BLaER1 treated with 17β-estradiol and CSF1 and Interleukin-3, amounts not matched to agents 10 nM and 100 nM (cell line): ENCODE measurements at regions not wholly inside any gene's neighbourhood (a gene's known extent, or its start where the extent isn't known, plus 50 kb on each side); places are given as distances from the start of the nearest gene placed in this dataset.
A peak's percentile ranks its signal among the peaks of the same experiment; 100 is the strongest.
"Not testable (repeated sequence)": the region's sequence is repeated elsewhere in the genome, so short reads cannot be mapped to it uniquely, and the experiment has no call there.

Experiments
- H3K27ac ChIP-seq, 11 experiments: shearing (Covaris generic); formaldehyde crosslinking; 2 replicates each; pipeline ENCODE4 v1.8.1; 2022
- H3K27me3 ChIP-seq, 11 experiments: shearing (Covaris generic); formaldehyde crosslinking; 2 replicates each; pipeline ENCODE4 v1.8.1; 2022
- H3K36me3 ChIP-seq, 11 experiments: shearing (Covaris generic); formaldehyde crosslinking; 2 replicates each; pipeline ENCODE4 v1.8.1; 2022
- H3K4me1 ChIP-seq, 10 experiments: shearing (Covaris generic); formaldehyde crosslinking; 2 replicates each; pipeline ENCODE4 v1.8.1; 2022
- H3K4me2 ChIP-seq, 11 experiments: shearing (Covaris generic); formaldehyde crosslinking; 2 replicates each; pipeline ENCODE4 v1.8.1; 2022
- H3K4me3 ChIP-seq, 10 experiments: shearing (Covaris generic); formaldehyde crosslinking; 2 replicates each; pipeline ENCODE4 v1.8.1; 2022
- H3K9ac ChIP-seq, 11 experiments: shearing (Covaris generic); formaldehyde crosslinking; 2 replicates each; pipeline ENCODE4 v1.8.1; 2022
- H3K9me3 ChIP-seq, 11 experiments: shearing (Covaris generic); formaldehyde crosslinking; replicated peaks in 1 of 11; 2 replicates each; pipeline ENCODE4 v1.8.1; 2022
- H4K20me1 ChIP-seq, 11 experiments: shearing (Covaris generic); formaldehyde crosslinking; 2 replicates each; pipeline ENCODE4 v1.8.1; 2022
- Cebpa-rat ChIP-seq, 11 experiments: shearing (Covaris generic); IDR thresholded peaks; 2 replicates each; pipeline ENCODE4 v1.8.1; 2022

GRCh38 chr11:69949327-69949726, 128.8 kb upstream of the ANO1 start:
- H3K4me2 ChIP-seq: peak overlapping the region in 1 of 11 experiments; percentile 18; a peak in 1 of 22 replicates
- H3K9ac ChIP-seq: no peak overlapping the region

GRCh38 chr11:69950120-69950519, 128.0 kb upstream of the ANO1 start:
- Histone ChIP-seq H3K4me1 (peaks cover 13 to 34% (median 24%) of the 10 kb centered on the region in 10 experiments), H3K4me3 (no peak overlapping the region), H4K20me1 (no peaks in the 10 kb centered on the region; a peak in 1 of 22 replicates), H3K27ac (no peak overlapping the region), H3K9me3 (peaks cover 5 to 13% (median 8%) of the 10 kb centered on the region in 11 experiments; a peak in 15 of 22 replicates), H3K27me3 (no peaks in the 10 kb centered on the region), H3K4me2 (peak overlapping the region in 2 of 11 experiments; percentile 47 to 55; a peak in 2 of 22 replicates), H3K9ac (no peak overlapping the region), H3K36me3 (no peaks in the 10 kb centered on the region)
- TF ChIP-seq Cebpa-rat (IDR thresholded peaks at IDR 0.05): no peak

More at GRCh38 chr11:69949327-69949726, 128.8 kb upstream of the ANO1 start:
- Histone ChIP-seq H3K36me3 (no peaks in the 10 kb centered on the region), H3K4me1 (peaks cover 13 to 35% (median 26%) of the 10 kb centered on the region in 10 experiments), H3K9me3 (peaks cover 5 to 13% (median 8%) of the 10 kb centered on the region in 11 experiments; a peak in 15 of 22 replicates), H3K4me3 (no peak overlapping the region), H3K27ac (no peak overlapping the region), H3K27me3 (no peaks in the 10 kb centered on the region), H4K20me1 (no peaks in the 10 kb centered on the region; a peak in 1 of 22 replicates)
- TF ChIP-seq Cebpa-rat (IDR thresholded peaks at IDR 0.05): no peak

GRCh38 chr11:69950621-69951020, 127.5 kb upstream of the ANO1 start:
- Histone ChIP-seq H3K4me1 (peaks cover 13 to 34% (median 24%) of the 10 kb centered on the region in 10 experiments), H3K4me3 (no peak overlapping the region), H4K20me1 (no peaks in the 10 kb centered on the region; a peak in 1 of 22 replicates), H3K9me3 (peaks cover 5 to 13% (median 8%) of the 10 kb centered on the region in 11 experiments; a peak in 15 of 22 replicates), H3K27me3 (no peaks in the 10 kb centered on the region), H3K9ac (no peak overlapping the region), H3K36me3 (no peaks in the 10 kb centered on the region), H3K4me2 (peak overlapping the region in 5 of 11 experiments; percentile 4 to 55 (median 47); a peak in 7 of 22 replicates), H3K27ac (peak overlapping the region in 1 of 11 experiments; percentile 26; a peak in 1 of 22 replicates)
- no peak for TF ChIP-seq Cebpa-rat (IDR thresholded peaks at IDR 0.05)

DNA sequence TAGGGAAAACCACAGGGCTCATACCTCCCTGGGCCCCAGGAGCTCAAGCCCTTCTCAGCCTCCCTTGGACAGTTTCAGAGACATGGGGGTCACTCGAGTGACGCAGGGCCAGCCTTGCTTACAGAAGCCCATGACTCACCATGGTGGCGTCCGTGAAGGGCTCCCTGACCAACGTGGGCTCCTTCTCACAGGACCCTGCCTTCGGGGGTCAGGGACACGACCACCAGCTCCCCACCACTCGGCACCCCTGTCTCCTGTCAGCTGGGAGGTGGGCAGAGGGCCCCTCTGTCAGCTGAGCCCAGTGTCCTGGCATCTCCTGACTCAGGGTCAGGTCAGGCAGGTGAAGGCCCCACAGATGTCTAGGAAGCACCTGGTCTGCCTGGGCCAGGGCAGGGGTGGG, 126.3 kb upstream of the ANO1 start:
- Histone ChIP-seq H3K4me2 (no peak overlapping the region; a peak in 2 of 22 replicates), H3K27ac (0 out of 22 replicates have a peak overlapping the region, but pooled peaks of 1 of the 11 experiments have one; percentile 19), H3K4me1 (peaks cover 13 to 26% (median 19%) of the 10 kb centered on the region in 10 experiments), H3K4me3 (no peak overlapping the region), H4K20me1 (peaks cover 0 to 2% (median 0%) of the 10 kb centered on the region in 11 experiments; a peak in 1 of 22 replicates), H3K9ac (no peak overlapping the region), H3K27me3 (no peaks in the 10 kb centered on the region), H3K9me3 (peaks cover 5 to 13% (median 8%) of the 10 kb centered on the region in 11 experiments; a peak in 15 of 22 replicates), H3K36me3 (no peaks in the 10 kb centered on the region)
- no peak for TF ChIP-seq Cebpa-rat (IDR thresholded peaks at IDR 0.05)

GRCh38 chr11:69952229-69952975, 125.7 kb upstream of the ANO1 start:
- H3K27me3 ChIP-seq, H3K4me3 ChIP-seq, H4K20me1 ChIP-seq, H3K36me3 ChIP-seq, H3K9ac ChIP-seq, H3K4me2 ChIP-seq: not testable (repeated sequence)
- H3K27ac ChIP-seq: 0 out of 22 replicates have a peak overlapping the region, but pooled peaks of 1 of the 11 experiments have one; percentile 19
- peaks cover 13 to 26% (median 18%) of the 10 kb centered on the region in 10 experiments for H3K4me1 ChIP-seq
- H3K9me3 ChIP-seq: peaks cover 5 to 13% (median 8%) of the 10 kb centered on the region in 11 experiments; a peak in 15 of 22 replicates

DNA sequence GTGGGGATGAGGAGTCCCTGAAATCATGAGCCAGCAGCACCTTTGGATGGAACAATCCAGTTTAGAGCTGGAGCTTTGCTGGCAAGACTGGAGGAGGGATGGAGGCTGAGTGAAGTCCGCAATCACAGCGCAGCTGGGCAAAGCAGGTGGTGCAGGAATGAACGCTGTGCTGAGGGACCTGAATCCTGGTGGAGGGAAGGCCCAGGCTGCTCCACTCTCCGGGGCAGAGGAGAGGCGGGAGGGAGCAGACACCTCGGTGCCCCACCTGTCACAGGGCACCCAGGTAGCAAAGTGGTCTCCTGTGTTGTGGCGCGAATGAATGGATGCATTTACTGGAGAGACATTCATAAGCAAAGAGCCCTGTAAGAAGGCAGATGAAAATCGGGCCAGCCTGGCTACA, 124.8 kb upstream of the ANO1 start:
- TF ChIP-seq Cebpa-rat (IDR thresholded peaks at IDR 0.05): no peak
- H3K4me3 ChIP-seq: no peak overlapping the region
- H4K20me1 ChIP-seq: peaks cover 0 to 5% (median 0%) of the 10 kb centered on the region in 11 experiments; a peak in 1 of 22 replicates
- H3K4me2 ChIP-seq: no peak overlapping the region
- H3K36me3 ChIP-seq: no peaks in the 10 kb centered on the region
- no peak overlapping the region for H3K27ac ChIP-seq
- peaks cover 5 to 14% (median 9%) of the 10 kb centered on the region in 11 experiments; a peak in 17 of 22 replicates for H3K9me3 ChIP-seq
- no peaks in the 10 kb centered on the region for H3K27me3 ChIP-seq
- H3K4me1 ChIP-seq: peaks cover 6 to 21% (median 12%) of the 10 kb centered on the region in 10 experiments
- no peak overlapping the region for H3K9ac ChIP-seq

DNA sequence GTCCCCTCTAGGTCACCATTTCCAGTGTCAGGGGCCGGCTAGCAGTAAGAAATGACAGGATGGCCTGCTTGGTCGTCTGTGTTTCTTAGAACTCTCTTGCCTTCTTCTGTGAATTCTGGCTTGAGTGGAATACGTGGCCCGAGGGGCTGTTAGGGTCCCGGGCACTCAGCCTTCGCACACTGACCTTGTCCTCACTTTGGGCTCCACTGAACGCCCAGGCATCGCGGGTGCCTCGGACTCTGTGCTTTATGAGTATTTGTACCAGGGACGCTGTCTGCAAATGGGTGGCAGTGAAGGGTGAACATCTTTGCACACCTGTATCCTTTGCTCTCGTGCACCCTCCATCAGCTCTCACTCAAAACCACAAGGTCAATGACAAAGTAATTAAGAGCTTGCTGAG, 123.4 kb upstream of the ANO1 start:
- H3K27ac ChIP-seq: no peak overlapping the region
- peaks cover 0 to 5% (median 0%) of the 10 kb centered on the region in 11 experiments; a peak in 1 of 22 replicates for H4K20me1 ChIP-seq
- peaks cover 17 to 25% (median 21%) of the 10 kb centered on the region in 11 experiments; a peak in 21 of 22 replicates for H3K9me3 ChIP-seq
- TF ChIP-seq Cebpa-rat (IDR thresholded peaks at IDR 0.05): no peak
- no peak overlapping the region for H3K4me2 ChIP-seq
- H3K4me1 ChIP-seq: peaks cover 0 to 14% (median 8%) of the 10 kb centered on the region in 10 experiments; a peak in 11 of 20 replicates
- H3K27me3 ChIP-seq: no peaks in the 10 kb centered on the region
- no peaks in the 10 kb centered on the region for H3K36me3 ChIP-seq
- no peak overlapping the region for H3K9ac ChIP-seq
- H3K4me3 ChIP-seq: no peak overlapping the region

DNA sequence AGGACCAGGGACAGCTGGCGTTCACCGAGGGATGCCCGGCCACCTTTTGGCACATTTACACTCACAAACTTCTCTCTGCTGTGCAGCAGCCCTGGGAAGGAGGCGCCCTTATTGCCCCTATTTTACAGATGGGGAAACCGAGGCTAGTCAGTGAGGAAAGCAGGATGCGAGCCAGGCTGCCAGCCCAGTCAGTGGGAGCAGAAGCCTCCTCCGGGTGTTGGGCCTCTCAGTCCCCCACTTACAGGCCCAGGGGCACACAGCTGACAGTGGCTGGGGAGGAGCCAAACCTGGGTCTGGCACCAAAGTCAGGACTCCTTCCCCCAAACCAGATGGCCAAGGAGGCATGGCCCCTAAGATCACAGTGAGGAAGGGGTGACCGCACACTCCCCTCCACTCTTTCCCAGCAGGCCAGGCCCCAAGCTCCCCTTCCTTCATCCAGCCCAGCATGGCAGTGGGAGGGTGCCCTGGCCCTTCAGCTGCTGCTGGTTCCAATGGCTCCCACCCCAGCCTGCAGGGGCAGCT, 121.4 kb upstream of the ANO1 start:
- peaks cover 0 to 8% (median 0%) of the 10 kb centered on the region in 10 experiments; a peak in 1 of 20 replicates for H3K4me1 ChIP-seq
- no peak overlapping the region for H3K4me3 ChIP-seq
- no peaks in the 10 kb centered on the region for H3K36me3 ChIP-seq
- peaks cover 13 to 25% (median 20%) of the 10 kb centered on the region in 11 experiments for H3K9me3 ChIP-seq
- H3K4me2 ChIP-seq: no peak overlapping the region
- TF ChIP-seq Cebpa-rat (IDR thresholded peaks at IDR 0.05): no peak
- peaks cover 0 to 5% (median 0%) of the 10 kb centered on the region in 11 experiments; a peak in 1 of 22 replicates for H4K20me1 ChIP-seq
- H3K27me3 ChIP-seq: no peaks in the 10 kb centered on the region
- no peak overlapping the region for H3K9ac ChIP-seq
- H3K27ac ChIP-seq: no peak overlapping the region

GRCh38 chr11:69957849-69958248, 120.3 kb upstream of the ANO1 start:
- no peak overlapping the region for H3K27ac ChIP-seq
- H3K27me3 ChIP-seq: no peaks in the 10 kb centered on the region
- H3K36me3 ChIP-seq: no peaks in the 10 kb centered on the region
- H3K4me2 ChIP-seq: no peak overlapping the region
- H3K4me1 ChIP-seq: peaks cover 6 to 16% (median 8%) of the 10 kb centered on the region in 10 experiments; a peak in 19 of 20 replicates
- no peak overlapping the region for H3K4me3 ChIP-seq
- no peak overlapping the region for H3K9ac ChIP-seq
- peaks cover 0 to 5% (median 0%) of the 10 kb centered on the region in 11 experiments; a peak in 1 of 22 replicates for H4K20me1 ChIP-seq
- peaks cover 17 to 32% (median 24%) of the 10 kb centered on the region in 11 experiments for H3K9me3 ChIP-seq
- no peak for TF ChIP-seq Cebpa-rat (IDR thresholded peaks at IDR 0.05)
